H1 (cell line): ENCODE measurements at regions not wholly inside any gene's neighbourhood (a gene's known extent, or its start where the extent isn't known, plus 50 kb on each side); places are given as distances from the start of the nearest gene placed in this dataset.
A peak's percentile ranks its signal among the peaks of the same experiment; 100 is the strongest.

Experiments used
- CTCF ChIA-PET: fragments of 300-600 bp; sonication (Branson Sonifier 250); formaldehyde crosslinking; loops from one replicate; lab custom pipeline; 2021; ENCODE audit not compliant: partially characterized antibody; lab: Charles Lee
- POLR2A ChIA-PET: fragments of 300-600 bp; sonication (Branson Sonifier 250); formaldehyde crosslinking; loops from one replicate; lab custom pipeline; 2021; ENCODE audit warnings: inconsistent platforms; ENCODE audit not compliant: partially characterized antibody; lab: Charles Lee
- DNase-seq, 2 experiments: peaks; one replicate each; pipeline versions ENCODE4 v3.0.0 to v3.0.0-alpha.2; 2010 to 2022; ENCODE audit warnings: low spot score in 2 of 2, low read depth in 1 of 2, mixed read lengths in 1 of 2
- FAIRE-seq: peaks from 2 replicates; lab custom pipeline; 2011; peaks lifted over from hg19 to GRCh38; lab: Jason Lieb, UNC
- H2AFZ ChIP-seq: 2 replicates; pipeline ENCODE4 v1.8.1; 2012; ENCODE audit warnings: low read length, inconsistent platforms
- H2AK5ac ChIP-seq: 2 replicates; pipeline ENCODE4 v1.6.1; 2013; ENCODE audit warnings: low read depth, low read length
- H2BK120ac ChIP-seq: replicated peaks from 2 replicates; pipeline ENCODE3; 2013; ENCODE audit warnings: low read depth, low read length, inconsistent platforms
- H2BK12ac ChIP-seq: 2 replicates; pipeline ENCODE4 v1.6.1; 2013; ENCODE audit warnings: low read depth, low read length
- H2BK15ac ChIP-seq: 2 replicates; pipeline ENCODE4 v1.6.1; 2013; ENCODE audit warnings: low read length
- H2BK20ac ChIP-seq: 2 replicates; pipeline ENCODE4 v1.6.1; 2013; ENCODE audit warnings: low read length
- H2BK5ac ChIP-seq: 2 replicates; pipeline ENCODE4 v1.6.1; 2013; ENCODE audit warnings: low read depth, low read length
- H3K14ac ChIP-seq: 2 replicates; pipeline ENCODE4 v1.6.1; 2013; ENCODE audit warnings: inconsistent platforms; ENCODE audit not compliant: insufficient read length
- H3K18ac ChIP-seq: 2 replicates; pipeline ENCODE4 v1.6.1; 2013; ENCODE audit warnings: low read length; ENCODE audit errors: extremely low read depth
- H3K23ac ChIP-seq: 2 replicates; pipeline ENCODE4 v1.6.1; 2013; ENCODE audit warnings: inconsistent platforms; ENCODE audit not compliant: insufficient read length
- H3K23me2 ChIP-seq: 2 replicates; pipeline ENCODE4 v1.6.1; 2013; ENCODE audit warnings: low read depth, low read length
- H3K27ac ChIP-seq: 2 replicates; pipeline ENCODE4 v1.6.1; 2011; ENCODE audit warnings: low read depth, low read length, inconsistent platforms
- H3K27me3 ChIP-seq, 4 experiments: replicated peaks in 1 of 4; 1 replicate in 1 of 4; 2 replicates in 3 of 4; pipeline versions ENCODE4 v1.6.1 to v1.8.1; 2011 to 2013; ENCODE audit warnings: low read length in 3 of 4, mild to moderate bottlenecking in 3 of 4, inconsistent platforms in 2 of 4, mixed read lengths in 2 of 4, moderate library complexity in 1 of 4; ENCODE audit not compliant: control insufficient read depth in 3 of 4, insufficient read depth in 3 of 4; ENCODE audit errors: extremely low read depth in 1 of 4
- H3K36me3 ChIP-seq, 4 experiments: 2 replicates each; pipeline versions ENCODE4 v1.6.1 to v1.8.1; 2011 to 2013; ENCODE audit warnings: mild to moderate bottlenecking in 4 of 4, low read length in 3 of 4, moderate library complexity in 2 of 4, control low read depth in 1 of 4, inconsistent platforms in 1 of 4; ENCODE audit not compliant: insufficient read depth in 4 of 4, control insufficient read depth in 2 of 4
- H3K4ac ChIP-seq: replicated peaks from 2 replicates; pipeline ENCODE3; 2013; ENCODE audit warnings: low read length, low read depth, mixed read lengths, inconsistent platforms; ENCODE audit not compliant: insufficient read length
- H3K4me1 ChIP-seq, 4 experiments: replicated peaks in 1 of 4; 1 replicate in 1 of 4; 2 replicates in 3 of 4; pipeline versions ENCODE4 v1.6.1 to v1.8.1; 2011 to 2013; ENCODE audit warnings: low read length in 3 of 4, inconsistent platforms in 2 of 4, mixed read lengths in 1 of 4; ENCODE audit not compliant: insufficient read depth in 4 of 4, control insufficient read depth in 3 of 4
- H3K4me2 ChIP-seq, 2 experiments: 2 replicates each; pipeline versions ENCODE4 v1.6.1 to v1.8.1; 2011 to 2013; ENCODE audit warnings: low read depth in 2 of 2, low read length in 2 of 2, control low read depth in 1 of 2, inconsistent platforms in 1 of 2, mild to moderate bottlenecking in 1 of 2; ENCODE audit not compliant: insufficient read depth in 1 of 2
- H3K4me3 ChIP-seq, 4 experiments: fragments of 200-600, 300-600 bp in 1 of 4; sonication (generic), shearing (Covaris generic), sonication (Bioruptor Twin) in 1 of 4; 2 replicates each; pipeline versions ENCODE4 v1.5.1 to v1.8.1; 2011 to 2016; ENCODE audit warnings: low read length in 4 of 4, low read depth in 3 of 4, control low read depth in 2 of 4, inconsistent platforms in 2 of 4, mild to moderate bottlenecking in 2 of 4, mixed read lengths in 1 of 4, moderate library complexity in 1 of 4; ENCODE audit not compliant: insufficient read depth in 2 of 4; ENCODE audit errors: extremely low read depth in 1 of 4
- H3K56ac ChIP-seq: replicated peaks from 2 replicates; pipeline ENCODE3; 2013; ENCODE audit warnings: low read depth, mild to moderate bottlenecking, mixed read lengths, low read length, inconsistent platforms; ENCODE audit not compliant: insufficient read length
- H3K79me1 ChIP-seq: 2 replicates; pipeline ENCODE4 v1.6.1; 2013; ENCODE audit warnings: low read depth, low read length, control low read depth
- H3K79me2 ChIP-seq, 2 experiments: 2 replicates each; pipeline versions ENCODE4 v1.6.1 to v1.8.1; 2012 to 2013; ENCODE audit warnings: low read length in 2 of 2, mild to moderate bottlenecking in 2 of 2, inconsistent platforms in 1 of 2; ENCODE audit not compliant: insufficient read depth in 2 of 2, control insufficient read depth in 1 of 2
- H3K9ac ChIP-seq, 4 experiments: replicated peaks in 1 of 4; 1 replicate in 1 of 4; 2 replicates in 3 of 4; pipeline versions ENCODE4 v1.6.1 to v1.8.1; 2011 to 2013; ENCODE audit warnings: low read depth in 3 of 4, low read length in 3 of 4, control low read depth in 2 of 4, mild to moderate bottlenecking in 2 of 4, moderate library complexity in 2 of 4, inconsistent platforms in 1 of 4; ENCODE audit errors: extremely low read depth in 1 of 4
- H3K9me3 ChIP-seq, 2 experiments: 2 replicates each; pipeline versions ENCODE4 v1.6.1 to v1.8.1; 2012 to 2013; ENCODE audit warnings: mild to moderate bottlenecking in 2 of 2, moderate library complexity in 2 of 2, control low read depth in 1 of 2, inconsistent platforms in 1 of 2, low read depth in 1 of 2, low read length in 1 of 2, mixed read lengths in 1 of 2; ENCODE audit not compliant: insufficient read depth in 2 of 2
- H4K20me1 ChIP-seq, 2 experiments: replicated peaks in 1 of 2; 2 replicates each; pipeline versions ENCODE3 to v1.8.1; 2011 to 2013; ENCODE audit warnings: inconsistent platforms in 2 of 2, low read length in 2 of 2, mild to moderate bottlenecking in 1 of 2; ENCODE audit not compliant: insufficient read depth in 2 of 2, control insufficient read depth in 1 of 2
- H4K5ac ChIP-seq: 2 replicates; pipeline ENCODE4 v1.6.1; 2013; ENCODE audit warnings: low read length, low read depth, mixed read lengths, inconsistent platforms; ENCODE audit not compliant: insufficient read length
- H4K8ac ChIP-seq: 2 replicates; pipeline ENCODE4 v1.8.0; 2013; ENCODE audit warnings: mild to moderate bottlenecking, moderate library complexity, low read length, inconsistent platforms; ENCODE audit not compliant: insufficient read depth; ENCODE audit errors: extremely low read depth
- H4K91ac ChIP-seq: replicated peaks from 2 replicates; pipeline ENCODE3; 2013; ENCODE audit warnings: low read length, mixed read lengths, inconsistent platforms; ENCODE audit not compliant: insufficient read length
- HDAC2 ChIP-seq, 2 experiments: fragments of 300-600 bp in 1 of 2; sonication (generic) in 1 of 2; IDR thresholded peaks; 2 replicates each; pipeline ENCODE4 v1.6.1; 2011 to 2012; ENCODE audit warnings: low read depth in 2 of 2, low read length in 2 of 2, mild to moderate bottlenecking in 2 of 2, moderate library complexity in 2 of 2, borderline replicate concordance in 1 of 2, inconsistent platforms in 1 of 2
- RXRA ChIP-seq: IDR thresholded peaks from 2 replicates; pipeline ENCODE4 v1.6.1; 2011; ENCODE audit warnings: low read depth, mild to moderate bottlenecking, low read length, moderate library complexity; ENCODE audit not compliant: insufficient read depth
- SIRT6 ChIP-seq: IDR thresholded peaks from one replicate; pipeline ENCODE4 v1.7.1; 2012; ENCODE audit warnings: low read length, inconsistent platforms
- WGBS, 2 experiments: shearing (Covaris generic) in 1 of 2; methylation state at CpG; one replicate each; pipeline versions ENCODE4 v1.1.6 to v1.1.7; 2013 to 2015; ENCODE audit warnings: low lambda C conversion rate in 2 of 2, mixed read lengths in 2 of 2, inconsistent platforms in 1 of 2, low coverage in 1 of 2, missing lambda C conversion rate in 1 of 2; ENCODE audit not compliant: insufficient replicate concordance in 2 of 2, insufficient coverage in 1 of 2, insufficient read length in 1 of 2; ENCODE audit errors: extremely low coverage in 1 of 2, missing lambda C conversion rate in 1 of 2; 5-methylcytosine and 5-hydroxymethylcytosine counted together
- TF ChIP-seq, protein P1 (sequence below): IDR thresholded peaks from 2 replicates; pipeline ENCODE4 v1.6.1; 2012; ENCODE audit warnings: low read length, inconsistent platforms

- H3K36me3 ChIP-seq: no peaks in the 10 kb centered on the region
- no peak overlapping the region for H4K91ac ChIP-seq
- H2BK15ac ChIP-seq: no peak overlapping the region
- no peak overlapping the region for H3K18ac ChIP-seq
- no peak overlapping the region for H2BK20ac ChIP-seq
- no peak overlapping the region for H3K56ac ChIP-seq
- no peaks in the 10 kb centered on the region for H3K23me2 ChIP-seq
- no peak overlapping the region for H3K9ac ChIP-seq
- ChIA-PET CTCF (no interaction called here), POLR2A (no interaction called here)
- H2BK12ac ChIP-seq: no peak overlapping the region
- no peak overlapping the region for H3K23ac ChIP-seq
- H3K4me2 ChIP-seq: no peak overlapping the region
- DNase-seq (no peak), FAIRE-seq (no peak)
- WGBS, 2 experiments: 88% methylated on average over 2 of the region's 2 CpGs; no CpG with 5 or more reads in 1 of the 2 experiments
- H3K27ac ChIP-seq: no peak overlapping the region
- H4K20me1 ChIP-seq: no peaks in the 10 kb centered on the region
- no peak overlapping the region for H2BK120ac ChIP-seq
- H3K4me3 ChIP-seq: no peak overlapping the region
- no peak overlapping the region for H3K14ac ChIP-seq
- no peak overlapping the region for H2AK5ac ChIP-seq
- H4K8ac ChIP-seq: no peak overlapping the region
- H3K79me2 ChIP-seq: no peaks in the 10 kb centered on the region
- H2BK5ac ChIP-seq: no peak overlapping the region
- no peaks in the 10 kb centered on the region for H3K27me3 ChIP-seq
- no peak overlapping the region for H4K5ac ChIP-seq
- 0 out of 2 replicates have a peak overlapping the region, but pooled peaks have one; percentile 56 for H2AFZ ChIP-seq
- H3K79me1 ChIP-seq: no peaks in the 10 kb centered on the region
- no peaks in the 10 kb centered on the region for H3K9me3 ChIP-seq
- H3K4ac ChIP-seq: no peak overlapping the region
- no peaks in the 10 kb centered on the region for H3K4me1 ChIP-seq
- TF ChIP-seq, protein P1, sequence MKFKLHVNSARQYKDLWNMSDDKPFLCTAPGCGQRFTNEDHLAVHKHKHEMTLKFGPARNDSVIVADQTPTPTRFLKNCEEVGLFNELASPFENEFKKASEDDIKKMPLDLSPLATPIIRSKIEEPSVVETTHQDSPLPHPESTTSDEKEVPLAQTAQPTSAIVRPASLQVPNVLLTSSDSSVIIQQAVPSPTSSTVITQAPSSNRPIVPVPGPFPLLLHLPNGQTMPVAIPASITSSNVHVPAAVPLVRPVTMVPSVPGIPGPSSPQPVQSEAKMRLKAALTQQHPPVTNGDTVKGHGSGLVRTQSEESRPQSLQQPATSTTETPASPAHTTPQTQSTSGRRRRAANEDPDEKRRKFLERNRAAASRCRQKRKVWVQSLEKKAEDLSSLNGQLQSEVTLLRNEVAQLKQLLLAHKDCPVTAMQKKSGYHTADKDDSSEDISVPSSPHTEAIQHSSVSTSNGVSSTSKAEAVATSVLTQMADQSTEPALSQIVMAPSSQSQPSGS: no peak
- TF ChIP-seq RXRA (no peak), HDAC2 (IDR thresholded peaks at IDR 0.05; ENCODE audit: borderline replicate concordance in 1 of 2, low read depth in 2 of 2, low read length in 2 of 2) (no peak), SIRT6 (no peak)
These were observed 138.5 kb upstream of the TMPRSS15 start for GRCh38 chr21:18542081-18542480.
